Activated T-cell treated with anti-CD3 and anti-CD28 coated beads, Interleukin-2, amount 50 U/mL, for 72 hours (primary cell): ENCODE measurements at regions not wholly inside any gene's neighbourhood (a gene's known extent, or its start where the extent isn't known, plus 50 kb on each side); places are given as distances from the start of the nearest gene placed in this dataset.

ENCODE experiments used
- ATAC-seq, 2 donors: fragments of 150-1000 bp; cut with Tn5 transposase; replicated peaks in 1 of 2; 2 replicates each; pipeline ENCODE4 v1.10.0; 2021; ENCODE audit warnings: moderate library complexity in 2 of 2, mild to moderate bottlenecking in 1 of 2
- DNase-seq, 2 donors: peaks; one replicate each; pipeline ENCODE4 v3.0.0; 2021 to 2022; ENCODE audit warnings: mixed read lengths in 1 of 2
- H3K27ac Mint-ChIP-seq: one replicate; pipeline ENCODE4 v1.8.0; 2022; ENCODE audit warnings: mild to moderate bottlenecking, moderate library complexity, mixed read lengths
- H3K27me3 Mint-ChIP-seq: one replicate; pipeline ENCODE4 v1.8.0; 2022; ENCODE audit warnings: low read depth, mixed read lengths
- H3K36me3 Mint-ChIP-seq, 2 donors: one replicate each; pipeline ENCODE4 v1.8.0; 2022; ENCODE audit warnings: mixed read lengths in 2 of 2, mild to moderate bottlenecking in 1 of 2; ENCODE audit not compliant: insufficient read depth in 2 of 2
- H3K4me1 Mint-ChIP-seq: one replicate; pipeline ENCODE4 v1.8.0; 2022; ENCODE audit warnings: low read depth, mixed read lengths
- H3K4me3 Mint-ChIP-seq, 2 donors: one replicate each; pipeline ENCODE4 v1.8.0; 2022; ENCODE audit warnings: mild to moderate bottlenecking in 2 of 2, mixed read lengths in 2 of 2, moderate library complexity in 2 of 2
- H3K9me3 Mint-ChIP-seq, 2 donors: one replicate each; pipeline ENCODE4 v1.8.0; 2022; ENCODE audit warnings: mixed read lengths in 2 of 2

- H3K4me3 Mint-ChIP-seq = no peak overlapping the region
- H3K27me3 Mint-ChIP-seq = no peaks in the 10 kb centered on the region
- H3K36me3 Mint-ChIP-seq = no peaks in the 10 kb centered on the region
- DNase-seq (no peak), ATAC-seq (no peak)
- no peaks in the 10 kb centered on the region for H3K4me1 Mint-ChIP-seq
- H3K9me3 Mint-ChIP-seq = peaks cover 0 to 2% of the 10 kb centered on the region in 2 donors
- no peak overlapping the region for H3K27ac Mint-ChIP-seq
Observed at GRCh38 chr14:86462193-86462753, 932.3 kb downstream of the FLRT2 start.

- no peaks in the 10 kb centered on the region for H3K9me3 Mint-ChIP-seq
- no peaks in the 10 kb centered on the region for H3K4me1 Mint-ChIP-seq
- no peaks in the 10 kb centered on the region for H3K27me3 Mint-ChIP-seq
- no peak for ATAC-seq
- no peak for DNase-seq
- no peak overlapping the region for H3K4me3 Mint-ChIP-seq
- H3K36me3 Mint-ChIP-seq = no peaks in the 10 kb centered on the region
- H3K27ac Mint-ChIP-seq = no peak overlapping the region
Observed at GRCh38 chr14:86457481-86458135, 927.7 kb downstream of the FLRT2 start.

DNA sequence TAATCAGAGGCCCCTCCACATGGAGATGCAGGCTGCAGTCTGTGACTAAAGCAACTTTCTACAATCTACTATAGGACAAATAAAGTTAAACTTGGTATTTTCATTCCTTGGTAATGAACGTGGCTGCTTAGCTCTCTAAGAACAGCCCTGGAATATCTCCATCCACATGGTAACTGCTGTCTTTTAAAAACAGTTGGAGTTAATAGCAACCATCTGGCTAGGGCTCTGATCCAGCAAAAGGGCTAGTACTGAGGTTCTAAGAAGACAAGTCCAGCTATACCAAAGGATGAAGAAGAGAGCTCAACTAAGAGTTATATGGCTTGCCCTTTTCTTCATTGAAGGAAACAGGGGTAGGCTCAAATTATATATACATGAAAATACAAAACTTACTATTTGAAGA, 920.1 kb downstream of the FLRT2 start:
- Mint-ChIP-seq H3K4me3 (no peak overlapping the region), H3K36me3 (no peaks in the 10 kb centered on the region), H3K9me3 (peaks cover 0 to 2% of the 10 kb centered on the region in 2 donors)

GRCh38 chr14:86442135-86442534, 912.2 kb downstream of the FLRT2 start:
- no peaks in the 10 kb centered on the region for H3K4me1 Mint-ChIP-seq
- ATAC-seq = peak in 1 of 2 donors; percentile 22
- H3K4me3 Mint-ChIP-seq = no peak overlapping the region
- H3K9me3 Mint-ChIP-seq = no peaks in the 10 kb centered on the region
- H3K27me3 Mint-ChIP-seq = no peaks in the 10 kb centered on the region
- no peak overlapping the region for H3K27ac Mint-ChIP-seq
- no peaks in the 10 kb centered on the region for H3K36me3 Mint-ChIP-seq
- no peak for DNase-seq

More for the DNA sequence above, 920.1 kb downstream of the FLRT2 start:
- ATAC-seq (no peak), DNase-seq (no peak)
- no peak overlapping the region for H3K27ac Mint-ChIP-seq
- H3K4me1 Mint-ChIP-seq = no peaks in the 10 kb centered on the region
- no peaks in the 10 kb centered on the region for H3K27me3 Mint-ChIP-seq

- no peaks in the 10 kb centered on the region for H3K4me1 Mint-ChIP-seq
- peaks cover 3 to 8% of the 10 kb centered on the region in 2 donors for H3K9me3 Mint-ChIP-seq
- no peaks in the 10 kb centered on the region for H3K36me3 Mint-ChIP-seq
- no peak overlapping the region for H3K4me3 Mint-ChIP-seq
- no peak for ATAC-seq
- no peak overlapping the region for H3K27ac Mint-ChIP-seq
- H3K27me3 Mint-ChIP-seq = no peaks in the 10 kb centered on the region
- DNase-seq = no peak
Observed at GRCh38 chr14:86430853-86431252, 900.9 kb downstream of the FLRT2 start.

GRCh38 chr14:86423214-86423613, 893.3 kb downstream of the FLRT2 start:
- Mint-ChIP-seq H3K36me3 (no peaks in the 10 kb centered on the region), H3K4me1 (no peaks in the 10 kb centered on the region), H3K27me3 (no peaks in the 10 kb centered on the region), H3K27ac (no peak overlapping the region), H3K9me3 (no peaks in the 10 kb centered on the region), H3K4me3 (no peak overlapping the region)
- ATAC-seq (no peak), DNase-seq (no peak)

- Mint-ChIP-seq H3K4me1 (no peaks in the 10 kb centered on the region), H3K4me3 (no peak overlapping the region), H3K9me3 (peaks cover under 1% of the 10 kb centered on the region in 2 donors), H3K27ac (no peak overlapping the region), H3K27me3 (no peaks in the 10 kb centered on the region), H3K36me3 (no peaks in the 10 kb centered on the region)
- DNase-seq (no peak), ATAC-seq (no peak)
Observed at GRCh38 chr14:86420131-86420530, 890.2 kb downstream of the FLRT2 start.

DNA sequence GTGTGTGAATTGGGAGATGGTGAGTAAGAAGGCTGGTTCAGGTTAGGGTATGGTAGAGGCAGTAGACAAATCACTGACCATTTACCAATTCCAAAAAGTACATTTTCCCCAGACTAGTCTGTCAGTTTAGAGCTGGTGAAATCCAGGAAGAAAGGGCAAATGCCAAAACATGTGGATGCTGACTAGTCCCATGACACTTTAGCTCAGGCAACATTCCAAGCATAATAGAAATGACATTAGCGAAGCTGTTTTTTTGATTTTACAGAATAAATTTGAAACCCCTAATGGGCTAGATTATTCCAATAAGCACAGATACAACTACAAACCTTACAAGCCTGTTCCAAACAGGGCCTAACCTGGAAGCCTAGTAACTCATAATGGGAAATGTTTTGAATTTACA, 884.2 kb downstream of the FLRT2 start:
- Mint-ChIP-seq H3K27me3 (no peaks in the 10 kb centered on the region), H3K27ac (no peak overlapping the region), H3K36me3 (peaks cover 0 to 1% of the 10 kb centered on the region in 2 donors), H3K4me1 (no peaks in the 10 kb centered on the region), H3K4me3 (no peak overlapping the region), H3K9me3 (peaks cover 3 to 7% of the 10 kb centered on the region in 2 donors)
- ATAC-seq (no peak), DNase-seq (no peak)

- Mint-ChIP-seq H3K36me3 (no peaks in the 10 kb centered on the region), H3K4me1 (no peaks in the 10 kb centered on the region), H3K27me3 (no peaks in the 10 kb centered on the region), H3K27ac (no peak overlapping the region), H3K4me3 (no peak overlapping the region), H3K9me3 (peaks cover 2 to 5% of the 10 kb centered on the region in 2 donors)
- no peak for DNase-seq
- ATAC-seq = no peak
Observed at GRCh38 chr14:86404989-86405649, 875.2 kb downstream of the FLRT2 start.

GRCh38 chr14:86404425-86404824, 874.5 kb downstream of the FLRT2 start:
- Mint-ChIP-seq H3K27ac (no peak overlapping the region), H3K27me3 (no peaks in the 10 kb centered on the region), H3K36me3 (no peaks in the 10 kb centered on the region), H3K4me1 (no peaks in the 10 kb centered on the region), H3K9me3 (peaks cover 2 to 7% of the 10 kb centered on the region in 2 donors), H3K4me3 (no peak overlapping the region)
- ATAC-seq (no peak), DNase-seq (no peak)

DNA sequence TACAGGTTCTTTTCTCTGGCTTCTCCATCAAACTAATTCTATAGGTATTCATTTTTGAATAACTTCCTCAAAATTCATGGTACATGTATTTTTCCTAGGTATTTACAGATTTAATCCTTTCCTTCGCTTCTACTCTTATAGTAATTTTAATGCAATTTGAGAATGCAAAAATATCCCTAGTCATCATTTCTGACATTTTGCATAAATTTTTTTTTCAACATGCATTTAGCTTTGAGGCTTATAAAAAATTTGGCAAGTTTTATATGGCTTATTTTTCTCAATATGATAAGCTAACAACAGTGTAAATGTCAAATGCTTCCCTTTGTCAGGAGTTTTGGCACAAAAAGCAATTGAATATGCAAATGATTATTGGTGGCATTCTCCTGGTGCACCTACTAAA, 872.6 kb downstream of the FLRT2 start:
- no peak for ATAC-seq
- no peaks in the 10 kb centered on the region for H3K4me1 Mint-ChIP-seq
- no peak overlapping the region for H3K27ac Mint-ChIP-seq
- H3K4me3 Mint-ChIP-seq = no peak overlapping the region
- no peaks in the 10 kb centered on the region for H3K27me3 Mint-ChIP-seq
- DNase-seq = no peak
- no peaks in the 10 kb centered on the region for H3K36me3 Mint-ChIP-seq
- peaks cover 2 to 4% of the 10 kb centered on the region in 2 donors for H3K9me3 Mint-ChIP-seq

DNA sequence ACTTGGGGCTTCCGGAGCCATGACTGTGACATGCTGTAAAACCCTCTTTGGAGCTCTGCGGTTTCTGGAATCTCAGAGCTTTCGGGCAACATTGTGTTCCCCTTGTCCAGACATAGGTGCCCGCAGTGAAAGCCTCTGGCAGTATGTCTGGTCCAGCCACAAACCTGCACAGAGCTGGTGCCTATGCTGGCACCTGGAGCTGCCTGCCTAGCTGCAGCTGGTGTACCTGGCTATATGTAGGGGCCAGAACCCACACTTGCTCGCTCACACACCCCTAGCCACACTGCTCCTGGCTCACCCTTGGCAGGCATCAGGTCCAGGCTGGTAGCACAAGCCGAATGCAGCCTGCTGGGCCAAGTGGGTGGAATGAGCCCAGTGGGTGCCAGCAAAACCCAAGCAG, 861.1 kb downstream of the FLRT2 start:
- no peaks in the 10 kb centered on the region for H3K27me3 Mint-ChIP-seq
- H3K9me3 Mint-ChIP-seq = peaks cover 3% of the 10 kb centered on the region in 2 donors
- H3K36me3 Mint-ChIP-seq = no peaks in the 10 kb centered on the region
- no peaks in the 10 kb centered on the region for H3K4me1 Mint-ChIP-seq
- no peak overlapping the region for H3K27ac Mint-ChIP-seq
- DNase-seq (no peak), ATAC-seq (no peak)
- no peak overlapping the region for H3K4me3 Mint-ChIP-seq

- Mint-ChIP-seq H3K27ac (no peak overlapping the region), H3K4me3 (no peak overlapping the region), H3K36me3 (no peaks in the 10 kb centered on the region), H3K4me1 (no peaks in the 10 kb centered on the region), H3K9me3 (peaks cover 1% of the 10 kb centered on the region in 2 donors), H3K27me3 (no peaks in the 10 kb centered on the region)
- DNase-seq (no peak), ATAC-seq (no peak)
Observed at GRCh38 chr14:86388216-86388615, 858.3 kb downstream of the FLRT2 start.
